HG03095 (cell line): ENCODE measurements at regions not wholly inside any gene's neighbourhood (a gene's known extent, or its start where the extent isn't known, plus 50 kb on each side); places are given as distances from the start of the nearest gene placed in this dataset.
"Not testable (repeated sequence)": the region's sequence is repeated elsewhere in the genome, so short reads cannot be mapped to it uniquely, and the experiment has no call there.

Experiments
- ATAC-seq: cut with Tn5 transposase; IDR thresholded peaks from one replicate; pipeline ENCODE4 v1.9.1; 2021; ENCODE audit warnings: moderate library complexity; ENCODE audit not compliant: unreplicated experiment

DNA sequence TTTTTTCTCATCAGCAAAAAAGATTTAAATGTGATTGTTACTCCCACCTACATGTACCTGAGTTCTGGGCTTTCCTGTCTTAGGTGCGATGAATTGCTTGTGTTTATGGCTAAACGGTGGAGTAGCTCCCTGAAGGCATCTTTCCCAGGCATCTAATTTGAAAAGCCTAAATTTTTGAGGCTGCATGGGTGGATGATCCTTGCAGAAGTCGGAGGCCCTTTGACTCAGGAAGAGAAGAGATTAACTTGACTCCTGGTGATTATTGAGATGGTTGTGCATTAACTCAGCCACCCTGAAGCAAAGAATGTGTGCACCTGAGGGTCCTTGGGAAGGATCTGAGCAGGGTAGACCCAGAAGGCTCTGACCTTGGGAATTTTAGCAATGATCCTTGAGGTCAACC is 155.6 kb upstream of the SEMA3C start:
- ATAC-seq = no peak

GRCh38 chr7:81073931-81074251 is 155.0 kb upstream of the SEMA3C start:
- no peak for ATAC-seq

GRCh38 chr7:81070956-81071355 is 152.1 kb upstream of the SEMA3C start:
- ATAC-seq = no peak

DNA sequence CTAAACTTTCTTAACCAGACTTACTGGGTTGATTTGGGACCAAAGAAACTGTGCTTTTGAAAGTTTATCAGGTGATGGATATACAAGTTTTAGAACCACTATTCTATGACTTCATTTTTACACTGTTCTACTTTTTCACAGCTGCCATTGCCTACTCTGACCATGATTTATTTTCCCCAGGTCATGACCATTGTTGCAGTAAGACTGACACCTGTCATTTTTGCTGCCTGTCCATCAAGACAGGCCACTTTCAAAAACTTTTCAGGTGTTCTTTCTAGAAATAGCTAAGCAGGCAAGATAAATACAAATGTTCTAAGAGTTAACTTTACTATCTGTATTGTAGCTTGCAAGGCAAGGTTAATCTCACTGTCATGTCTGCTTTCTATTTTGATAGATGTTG is 147.9 kb upstream of the SEMA3C start:
- no peak for ATAC-seq

- no peak for ATAC-seq
Measured at GRCh38 chr7:81064426-81064825, 145.6 kb upstream of the SEMA3C start.

- ATAC-seq = no peak
Measured at GRCh38 chr7:81062755-81063154, 143.9 kb upstream of the SEMA3C start.

GRCh38 chr7:81057469-81057868 is 138.6 kb upstream of the SEMA3C start:
- ATAC-seq = not testable (repeated sequence)

DNA sequence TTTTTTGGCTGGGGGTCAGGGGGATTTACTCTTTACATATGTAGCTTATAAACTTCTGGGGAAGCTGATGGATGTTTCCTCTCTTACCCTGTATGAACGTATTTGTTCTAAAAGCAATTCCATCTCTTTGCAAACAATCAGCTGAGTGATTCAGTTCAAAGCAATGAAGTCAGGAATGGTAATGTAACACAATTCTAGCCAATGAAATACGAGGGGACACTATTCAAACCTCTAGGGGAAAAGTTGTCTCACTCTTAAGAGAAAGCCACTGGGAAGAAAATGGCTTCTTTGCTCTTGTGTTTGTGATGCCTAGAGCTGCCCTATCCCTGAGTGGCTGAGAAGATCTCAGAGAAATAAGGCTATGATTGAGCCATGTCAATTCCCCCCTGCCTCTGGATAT is 134.8 kb upstream of the SEMA3C start:
- ATAC-seq = no peak

GRCh38 chr7:81051811-81052413 is 133.1 kb upstream of the SEMA3C start:
- ATAC-seq = no peak

DNA sequence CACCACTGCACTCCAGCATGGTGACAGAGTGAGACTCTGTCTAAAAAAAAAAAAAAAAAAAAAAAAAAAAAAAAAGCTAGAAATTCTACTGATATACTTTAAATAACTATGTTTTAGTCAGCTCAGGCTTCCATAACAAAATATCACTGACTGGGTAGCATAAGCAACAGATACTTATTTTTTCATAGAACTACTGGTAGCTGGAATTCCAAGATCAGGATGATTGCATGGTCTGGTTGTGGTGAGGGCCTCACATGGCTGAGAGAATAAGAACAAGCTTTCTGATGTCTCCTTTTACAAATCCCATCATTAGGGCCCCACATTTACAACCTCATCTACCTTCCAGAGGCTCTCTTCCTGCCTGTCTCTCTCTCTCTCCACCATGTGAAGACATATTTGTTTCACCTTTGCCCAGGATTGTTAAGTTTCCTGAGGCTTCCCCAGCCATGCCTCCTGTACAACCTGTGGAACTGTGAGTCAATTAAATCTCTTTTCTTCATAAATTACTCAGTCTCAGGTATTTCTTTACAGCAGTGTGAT is 126.7 kb upstream of the SEMA3C start:
- no peak for ATAC-seq

DNA sequence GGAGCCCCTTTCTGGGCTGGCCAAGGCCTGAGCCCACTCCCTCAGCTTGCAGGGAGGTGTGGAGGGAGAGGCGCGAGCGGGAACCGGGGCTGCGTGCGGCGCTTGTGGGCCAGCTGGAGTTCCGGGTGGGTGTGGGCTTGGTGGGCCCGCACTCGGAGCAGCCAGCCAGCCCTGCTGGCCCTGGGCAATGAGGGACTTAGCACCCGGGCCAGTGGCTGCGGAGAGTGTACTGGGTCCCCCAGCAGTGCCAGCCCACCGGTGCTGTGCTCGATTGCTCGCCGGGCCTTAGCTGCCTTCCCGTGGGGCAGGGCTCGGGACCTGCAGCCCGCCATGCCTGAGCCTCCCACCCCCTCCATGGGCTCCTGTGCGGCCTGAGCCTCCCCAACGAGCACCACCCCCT is 123.8 kb upstream of the SEMA3C start:
- ATAC-seq = not testable (repeated sequence)

- no peak for ATAC-seq
Measured at GRCh38 chr7:81040496-81040895, 121.6 kb upstream of the SEMA3C start.

DNA sequence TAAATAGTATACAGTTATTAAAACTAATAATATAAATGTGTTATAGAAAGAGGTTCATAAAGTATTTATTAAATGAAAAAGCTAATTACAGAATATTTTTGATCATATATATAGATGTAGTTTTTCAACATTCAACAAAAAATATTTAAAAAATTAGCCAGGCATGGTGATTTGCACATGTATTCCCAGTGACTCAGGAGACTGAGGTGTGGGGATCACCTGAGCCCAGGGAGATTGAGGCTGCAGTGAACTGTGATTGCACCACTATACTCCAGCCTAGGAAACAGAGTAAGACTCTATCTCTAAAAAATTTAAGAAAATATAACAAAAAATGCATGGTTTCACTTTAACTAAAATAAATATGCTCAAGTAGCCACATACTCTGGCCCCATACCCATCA is 118.0 kb upstream of the SEMA3C start:
- no peak for ATAC-seq

DNA sequence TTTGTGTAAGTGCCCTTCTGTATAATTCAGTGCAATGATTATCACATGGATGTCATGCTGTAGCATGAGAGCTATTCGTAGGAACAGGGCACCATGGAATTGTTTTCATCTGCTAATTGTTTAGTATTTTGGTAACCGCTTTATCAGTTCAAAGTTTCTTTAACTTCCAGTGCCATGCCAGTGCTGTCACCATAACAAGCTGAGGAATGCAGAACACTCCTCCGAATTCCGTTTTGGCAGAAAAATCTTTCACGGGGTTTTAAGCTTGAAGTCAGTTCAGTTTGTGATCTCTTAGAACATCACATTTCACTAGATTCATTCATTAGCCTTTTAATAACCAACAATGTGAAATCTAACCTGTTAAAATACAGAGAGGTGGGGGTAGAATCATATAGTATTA is 117.2 kb upstream of the SEMA3C start:
- ATAC-seq = no peak

GRCh38 chr7:81031996-81032395 is 113.1 kb upstream of the SEMA3C start:
- ATAC-seq = no peak

GRCh38 chr7:81031243-81031642 is 112.4 kb upstream of the SEMA3C start:
- no peak for ATAC-seq

DNA sequence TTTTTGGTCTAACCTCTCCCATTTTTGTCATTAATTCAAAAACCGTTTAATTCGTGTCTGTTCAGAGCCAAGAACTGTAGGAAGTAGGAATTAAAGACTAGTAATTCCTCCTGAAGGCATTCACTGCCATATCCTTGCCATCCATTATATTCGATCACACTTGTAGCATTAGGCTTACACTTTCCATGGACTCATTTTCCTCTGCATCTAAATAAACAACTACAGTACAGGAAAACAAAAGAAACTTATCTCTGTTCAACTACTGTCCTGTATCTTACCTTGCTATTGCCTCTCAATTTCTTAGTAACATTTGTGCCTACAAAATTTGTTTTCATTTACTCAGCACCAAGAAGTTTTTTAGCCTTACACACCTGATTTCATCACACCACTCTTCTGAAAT is 111.6 kb upstream of the SEMA3C start:
- ATAC-seq = no peak

DNA sequence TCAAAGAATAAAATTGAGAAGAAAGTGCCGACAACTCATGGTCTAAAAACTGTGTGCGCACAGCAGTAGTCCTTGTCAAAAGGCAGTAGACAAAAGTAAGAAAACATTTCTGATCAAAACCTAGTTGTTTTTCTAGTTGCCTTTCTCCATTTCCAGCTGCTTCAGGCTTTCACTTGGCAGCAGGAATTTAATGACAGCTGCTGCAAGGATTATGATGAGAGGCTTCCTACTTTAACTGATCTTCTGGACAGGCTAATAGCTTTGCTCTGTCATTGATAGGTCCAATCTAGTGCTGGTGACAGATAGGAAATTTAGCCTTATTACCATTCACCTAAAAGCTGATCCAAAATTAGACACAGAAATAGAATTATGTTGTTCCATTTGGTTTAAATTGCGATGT is 110.7 kb upstream of the SEMA3C start:
- no peak for ATAC-seq

DNA sequence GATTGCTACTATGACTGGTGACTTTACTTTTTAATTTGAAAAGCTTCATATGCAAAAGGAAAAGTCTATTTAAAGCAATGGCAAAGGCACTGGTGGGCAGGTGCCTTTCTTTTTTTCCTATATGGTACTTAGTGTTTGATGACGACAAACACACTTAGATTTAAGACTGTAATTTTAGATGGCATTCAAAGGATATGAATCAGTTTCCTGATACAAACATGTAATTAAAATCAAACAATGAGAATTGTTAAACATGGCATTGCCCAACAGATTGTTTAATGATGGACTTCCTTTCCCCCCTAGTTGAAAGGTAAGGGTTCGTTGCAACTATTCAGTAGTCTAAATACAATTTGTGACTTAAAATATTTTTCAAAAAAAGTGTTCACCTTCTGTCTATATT is 106.5 kb upstream of the SEMA3C start:
- no peak for ATAC-seq

DNA sequence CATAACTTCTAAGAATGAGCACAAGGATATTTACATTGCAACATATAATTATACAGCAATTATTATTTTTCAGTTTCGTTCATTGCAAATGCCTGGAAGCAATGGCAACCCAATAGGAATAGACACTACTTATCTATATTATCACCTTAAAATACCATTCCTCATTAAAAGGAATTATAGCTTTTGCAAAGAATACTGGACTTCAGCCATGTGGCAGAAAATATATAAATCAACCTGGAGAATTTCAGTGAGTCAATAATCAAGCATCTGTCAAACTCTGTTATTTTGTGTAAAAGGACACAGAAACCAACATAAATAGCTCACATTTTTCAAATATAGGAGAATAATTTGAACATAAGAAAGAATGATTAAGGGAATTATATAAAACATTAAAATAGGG is 96.1 kb upstream of the SEMA3C start:
- no peak for ATAC-seq

- ATAC-seq = no peak
Measured at GRCh38 chr7:81014266-81014665, 95.4 kb upstream of the SEMA3C start.

DNA sequence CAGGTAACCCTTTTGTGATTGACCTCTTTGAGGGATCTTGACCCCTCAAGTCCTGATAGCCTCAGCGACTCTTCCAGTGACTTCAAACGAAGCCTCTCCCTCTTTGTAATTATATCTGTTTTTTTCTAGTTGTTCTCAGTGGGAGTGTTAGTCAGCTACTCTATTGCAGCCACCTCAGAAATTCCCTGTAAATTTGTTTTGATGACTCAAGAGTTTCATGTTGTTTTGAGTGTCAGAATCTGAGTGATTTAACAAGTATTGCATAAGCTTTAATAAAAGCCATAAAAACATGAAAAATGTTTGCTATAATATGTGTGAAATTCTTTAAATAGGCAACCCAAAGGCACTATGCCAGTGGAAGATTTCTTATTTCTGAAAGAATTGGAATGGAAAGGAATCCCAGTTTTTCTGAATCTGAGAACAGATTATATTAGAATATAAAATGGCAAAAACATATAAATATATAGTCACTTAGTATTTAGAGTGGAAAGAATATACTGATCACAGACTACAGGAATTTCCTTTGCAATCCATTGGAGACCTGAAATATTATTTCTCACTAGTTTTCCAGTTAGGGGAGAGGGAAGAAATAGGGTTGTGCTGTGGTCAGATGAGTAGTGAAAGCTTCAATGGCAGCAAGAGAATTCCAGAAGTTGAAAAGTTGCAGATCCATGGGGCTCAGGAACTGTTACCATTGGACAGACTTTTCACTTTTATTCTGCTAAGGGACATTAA is 94.4 kb upstream of the SEMA3C start:
- ATAC-seq = no peak

DNA sequence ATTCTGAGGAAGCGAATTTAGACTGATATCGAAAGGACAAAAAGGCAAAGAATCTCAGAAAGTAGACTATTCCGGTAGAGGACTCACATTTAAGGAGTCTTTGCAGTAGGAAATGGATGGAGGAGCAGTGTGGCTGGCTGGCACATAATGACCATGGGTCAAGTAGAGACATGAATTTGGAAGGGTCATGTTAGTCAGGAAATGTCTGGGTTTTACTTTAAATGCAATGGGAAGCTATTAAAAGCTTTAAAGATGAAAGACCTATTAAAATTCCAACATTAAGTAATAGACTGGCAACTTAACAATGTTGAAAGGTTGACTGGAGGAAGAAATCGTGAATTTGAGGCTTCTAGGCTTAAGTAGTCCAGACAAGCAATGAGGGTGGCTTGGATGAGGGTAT is 90.0 kb upstream of the SEMA3C start:
- no peak for ATAC-seq
